IMR-90 (cell line): ENCODE measurements at regions not wholly inside any gene's neighbourhood (a gene's known extent, or its start where the extent isn't known, plus 50 kb on each side); places are given as distances from the start of the nearest gene placed in this dataset.

Experiments
- BHLHE40 ChIP-seq: fragments of 150-350 bp; IDR thresholded peaks from 2 replicates; pipeline ENCODE4 v1.6.1; 2016; ENCODE audit warnings: mild to moderate bottlenecking, low read depth, low read length
- CEBPB ChIP-seq: IDR thresholded peaks from 2 replicates; pipeline ENCODE4 v1.6.1; 2012; ENCODE audit warnings: low read depth, low read length, improper control_type of control experiment
- FOS ChIP-seq: fragments of 150-350 bp; IDR thresholded peaks from 2 replicates; pipeline ENCODE4 v1.6.1; 2016; ENCODE audit warnings: low read depth, low read length
- MAFK ChIP-seq: IDR thresholded peaks from 2 replicates; pipeline ENCODE4 v1.6.1; 2012; ENCODE audit warnings: low read depth, low read length, improper control_type of control experiment
- MXI1 ChIP-seq: IDR thresholded peaks from 2 replicates; pipeline ENCODE4 v1.6.1; 2012; ENCODE audit warnings: low read depth, mild to moderate bottlenecking, low read length, moderate library complexity, borderline replicate concordance
- NFE2L2 ChIP-seq: fragments of 150-350 bp; IDR thresholded peaks from 2 replicates; pipeline ENCODE4 v1.6.1; 2016; ENCODE audit warnings: low read depth, mild to moderate bottlenecking, low read length
- POLR2A ChIP-seq: IDR thresholded peaks from 2 replicates; pipeline ENCODE4 v1.6.1; 2012; ENCODE audit warnings: mild to moderate bottlenecking, low read depth, low read length
- RAD21 ChIP-seq: IDR thresholded peaks from 2 replicates; pipeline ENCODE4 v1.6.1; 2012; ENCODE audit warnings: low read length, improper control_type of control experiment
- RCOR1 ChIP-seq: IDR thresholded peaks from 2 replicates; pipeline ENCODE4 v1.6.1; 2012; ENCODE audit warnings: mild to moderate bottlenecking, low read length, improper control_type of control experiment; ENCODE audit not compliant: insufficient replicate concordance
- USF2 ChIP-seq: fragments of 150-350 bp; IDR thresholded peaks from 2 replicates; pipeline ENCODE4 v1.6.1; 2017; ENCODE audit warnings: mild to moderate bottlenecking, antibody characterized with exemption, low read length, low read depth
- TF ChIP-seq, protein P1 (sequence below): conservative IDR thresholded peaks from 2 replicates; pipeline ENCODE4 v1.5.1; 2012; ENCODE audit warnings: mild to moderate bottlenecking, low read depth, low read length, improper control_type of control experiment
- TF ChIP-seq, protein P2 (sequence below): fragments of 150-350 bp; IDR thresholded peaks from 2 replicates; pipeline ENCODE4 v1.6.1; 2016; ENCODE audit warnings: low read depth, mild to moderate bottlenecking, low read length, moderate library complexity, borderline replicate concordance

GRCh38 chr9:90451804-90452203 is 190.8 kb downstream of the DIRAS2 start:
- TF ChIP-seq MXI1 (no peak), BHLHE40 (no peak), POLR2A (no peak), RCOR1 (no peak), RAD21 (no peak), NFE2L2 (no peak), CEBPB (no peak), MAFK (no peak), FOS (no peak), USF2 (no peak)
- TF ChIP-seq, protein P1, sequence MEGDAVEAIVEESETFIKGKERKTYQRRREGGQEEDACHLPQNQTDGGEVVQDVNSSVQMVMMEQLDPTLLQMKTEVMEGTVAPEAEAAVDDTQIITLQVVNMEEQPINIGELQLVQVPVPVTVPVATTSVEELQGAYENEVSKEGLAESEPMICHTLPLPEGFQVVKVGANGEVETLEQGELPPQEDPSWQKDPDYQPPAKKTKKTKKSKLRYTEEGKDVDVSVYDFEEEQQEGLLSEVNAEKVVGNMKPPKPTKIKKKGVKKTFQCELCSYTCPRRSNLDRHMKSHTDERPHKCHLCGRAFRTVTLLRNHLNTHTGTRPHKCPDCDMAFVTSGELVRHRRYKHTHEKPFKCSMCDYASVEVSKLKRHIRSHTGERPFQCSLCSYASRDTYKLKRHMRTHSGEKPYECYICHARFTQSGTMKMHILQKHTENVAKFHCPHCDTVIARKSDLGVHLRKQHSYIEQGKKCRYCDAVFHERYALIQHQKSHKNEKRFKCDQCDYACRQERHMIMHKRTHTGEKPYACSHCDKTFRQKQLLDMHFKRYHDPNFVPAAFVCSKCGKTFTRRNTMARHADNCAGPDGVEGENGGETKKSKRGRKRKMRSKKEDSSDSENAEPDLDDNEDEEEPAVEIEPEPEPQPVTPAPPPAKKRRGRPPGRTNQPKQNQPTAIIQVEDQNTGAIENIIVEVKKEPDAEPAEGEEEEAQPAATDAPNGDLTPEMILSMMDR, result no peak
- TF ChIP-seq, protein P2, sequence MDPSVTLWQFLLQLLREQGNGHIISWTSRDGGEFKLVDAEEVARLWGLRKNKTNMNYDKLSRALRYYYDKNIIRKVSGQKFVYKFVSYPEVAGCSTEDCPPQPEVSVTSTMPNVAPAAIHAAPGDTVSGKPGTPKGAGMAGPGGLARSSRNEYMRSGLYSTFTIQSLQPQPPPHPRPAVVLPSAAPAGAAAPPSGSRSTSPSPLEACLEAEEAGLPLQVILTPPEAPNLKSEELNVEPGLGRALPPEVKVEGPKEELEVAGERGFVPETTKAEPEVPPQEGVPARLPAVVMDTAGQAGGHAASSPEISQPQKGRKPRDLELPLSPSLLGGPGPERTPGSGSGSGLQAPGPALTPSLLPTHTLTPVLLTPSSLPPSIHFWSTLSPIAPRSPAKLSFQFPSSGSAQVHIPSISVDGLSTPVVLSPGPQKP, result no peak
